PC-9 (cell line): ENCODE measurements at regions not wholly inside any gene's neighbourhood (a gene's known extent, or its start where the extent isn't known, plus 50 kb on each side); places are given as distances from the start of the nearest gene placed in this dataset.

ENCODE experiments used
- CTCF ChIP-seq: fragments of 200-600 bp; sonication (generic); conservative IDR thresholded peaks from 2 replicates; pipeline ENCODE4 v1.6.1; 2017; ENCODE audit warnings: mixed run types, antibody characterized with exemption, mild to moderate bottlenecking, moderate library complexity
- EZH2 ChIP-seq: fragments of 200-600 bp; sonication (generic); IDR thresholded peaks from 2 replicates; pipeline ENCODE4 v1.8.0; 2017; ENCODE audit warnings: antibody characterized with exemption, low read depth

GRCh38 chr1:218969006-218969405 is 204.7 kb upstream of the LYPLAL1 start:
- TF ChIP-seq CTCF (no peak), EZH2 (no peak)
